ENCODE measurements at regions not wholly inside any gene's neighbourhood (a gene's known extent, or its start where the extent isn't known, plus 50 kb on each side); places are given as distances from the start of the nearest gene placed in this dataset.

- no peak overlapping the region for H3K27ac ChIP-seq
- no peak for TF ChIP-seq CTCF (IDR thresholded peaks at IDR 0.05; ENCODE audit: low read depth, low read length)
Observed at GRCh38 chr18:70754486-70754885, 465.6 kb downstream of the SOCS6 start.

GRCh38 chr18:70732916-70733315 lies 444.1 kb downstream of the SOCS6 start:
- Histone ChIP-seq H3K27me3 (no peaks in the 10 kb centered on the region), H3K9me3 (ENCODE audit: low read depth) (no peaks in the 10 kb centered on the region), H3K36me3 (no peaks in the 10 kb centered on the region), H3K4me1 (ENCODE audit: low read depth) (no peaks in the 10 kb centered on the region), H3K4me3 (no peak overlapping the region), H3K27ac (no peak overlapping the region)
- no peak for DNase-seq (ENCODE audit: low read depth in 1 of 2, low spot score in 1 of 2)
- no peak for TF ChIP-seq CTCF (IDR thresholded peaks at IDR 0.05; ENCODE audit: low read depth, low read length)

More at GRCh38 chr18:70754486-70754885, 465.6 kb downstream of the SOCS6 start:
- no peak for DNase-seq (ENCODE audit: low read depth in 1 of 2, low spot score in 1 of 2)
- H3K4me1 ChIP-seq (ENCODE audit: low read depth): no peaks in the 10 kb centered on the region
- H3K9me3 ChIP-seq (ENCODE audit: low read depth): no peaks in the 10 kb centered on the region
- H3K36me3 ChIP-seq: no peaks in the 10 kb centered on the region
- no peaks in the 10 kb centered on the region for H3K27me3 ChIP-seq
- H3K4me3 ChIP-seq: no peak overlapping the region

GRCh38 chr18:70732188-70732587 lies 443.3 kb downstream of the SOCS6 start:
- H3K4me3 ChIP-seq: no peak overlapping the region
- no peaks in the 10 kb centered on the region for H3K4me1 ChIP-seq (ENCODE audit: low read depth)
- no peaks in the 10 kb centered on the region for H3K27me3 ChIP-seq
- no peaks in the 10 kb centered on the region for H3K9me3 ChIP-seq (ENCODE audit: low read depth)
- no peak overlapping the region for H3K27ac ChIP-seq
- no peak for DNase-seq (ENCODE audit: low read depth in 1 of 2, low spot score in 1 of 2)
- H3K36me3 ChIP-seq: no peaks in the 10 kb centered on the region
- TF ChIP-seq CTCF (IDR thresholded peaks at IDR 0.05; ENCODE audit: low read depth, low read length): no peak

- H3K27ac ChIP-seq: no peak overlapping the region
- no peaks in the 10 kb centered on the region for H3K36me3 ChIP-seq
- no peaks in the 10 kb centered on the region for H3K9me3 ChIP-seq (ENCODE audit: low read depth)
- no peak for DNase-seq (ENCODE audit: low read depth in 1 of 2, low spot score in 1 of 2)
- no peak overlapping the region for H3K4me3 ChIP-seq
- no peak for TF ChIP-seq CTCF (IDR thresholded peaks at IDR 0.05; ENCODE audit: low read depth, low read length)
- H3K27me3 ChIP-seq: no peaks in the 10 kb centered on the region
- H3K4me1 ChIP-seq (ENCODE audit: low read depth): no peaks in the 10 kb centered on the region
Observed at GRCh38 chr18:70720607-70721006, 431.8 kb downstream of the SOCS6 start.

- H3K27me3 ChIP-seq: no peaks in the 10 kb centered on the region
- H3K36me3 ChIP-seq: no peaks in the 10 kb centered on the region
- no peak overlapping the region for H3K4me3 ChIP-seq
- no peaks in the 10 kb centered on the region for H3K4me1 ChIP-seq (ENCODE audit: low read depth)
- no peak for DNase-seq (ENCODE audit: low read depth in 1 of 2, low spot score in 1 of 2)
- no peak for TF ChIP-seq CTCF (IDR thresholded peaks at IDR 0.05; ENCODE audit: low read depth, low read length)
- no peaks in the 10 kb centered on the region for H3K9me3 ChIP-seq (ENCODE audit: low read depth)
- no peak overlapping the region for H3K27ac ChIP-seq
Observed at GRCh38 chr18:70709720-70710119, 420.9 kb downstream of the SOCS6 start.

GRCh38 chr18:70709144-70709543 lies 420.3 kb downstream of the SOCS6 start:
- TF ChIP-seq CTCF (IDR thresholded peaks at IDR 0.05; ENCODE audit: low read depth, low read length): no peak
- H3K4me3 ChIP-seq: no peak overlapping the region
- no peaks in the 10 kb centered on the region for H3K36me3 ChIP-seq
- DNase-seq (ENCODE audit: low read depth in 1 of 2, low spot score in 1 of 2): no peak
- no peaks in the 10 kb centered on the region for H3K27me3 ChIP-seq
- no peak overlapping the region for H3K27ac ChIP-seq
- no peaks in the 10 kb centered on the region for H3K4me1 ChIP-seq (ENCODE audit: low read depth)
- no peaks in the 10 kb centered on the region for H3K9me3 ChIP-seq (ENCODE audit: low read depth)

Measured in cardiac muscle cell (in vitro differentiated cells and primary cell).